ENCODE measurements at regions not wholly inside any gene's neighbourhood (a gene's known extent, or its start where the extent isn't known, plus 50 kb on each side); places are given as distances from the start of the nearest gene placed in this dataset.

DNA sequence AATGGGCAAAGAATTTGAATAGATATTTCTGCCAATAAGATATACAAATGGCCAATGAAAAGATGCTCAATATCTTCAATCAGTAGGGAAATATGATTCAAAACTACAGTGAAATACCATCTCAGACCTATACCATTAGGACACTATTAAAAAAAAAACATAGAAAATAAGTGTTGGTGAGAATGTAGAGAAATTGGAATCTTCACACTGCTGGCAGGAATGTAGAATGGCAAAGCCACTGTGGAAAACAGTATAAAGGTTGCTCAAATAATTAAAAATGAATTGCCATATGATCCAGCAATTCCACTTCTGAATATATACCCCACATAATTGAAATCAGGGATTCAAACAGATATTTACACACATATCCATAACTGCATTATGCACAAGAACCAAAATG lies 88.1 kb upstream of the STARD13 start:
- TF ChIP-seq CTCF (IDR thresholded peaks at IDR 0.05) (no peak), POLR2AphosphoS5 (IDR thresholded peaks at IDR 0.05) (no peak), POLR2A (IDR thresholded peaks at IDR 0.05) (no peak)
